ENCODE measurements at regions not wholly inside any gene's neighbourhood (a gene's known extent, or its start where the extent isn't known, plus 50 kb on each side); places are given as distances from the start of the nearest gene placed in this dataset.

DNA sequence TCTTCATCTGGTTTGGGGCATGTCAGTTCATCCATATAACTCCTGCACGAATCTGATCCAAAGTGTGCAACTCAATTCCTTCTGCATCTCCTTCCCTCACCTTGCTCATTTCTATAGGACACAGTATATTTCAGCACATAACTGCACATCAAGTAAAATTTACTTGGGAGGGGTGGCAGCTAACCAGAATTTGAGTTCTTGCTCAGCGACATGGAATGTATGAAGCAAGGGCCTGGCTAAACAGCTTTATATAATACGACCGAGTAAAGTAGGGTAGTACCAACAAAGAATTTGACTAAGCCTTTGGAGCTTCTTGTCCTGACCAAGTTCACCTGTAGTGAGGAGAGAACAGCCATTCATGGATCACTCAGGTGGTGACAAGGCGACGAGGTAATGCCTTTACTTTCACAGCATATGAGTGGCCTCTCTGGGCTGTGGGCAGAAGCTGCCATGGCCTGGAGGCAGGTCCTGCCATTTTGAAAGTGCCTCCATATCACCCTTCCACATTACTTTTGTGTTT is 570.2 kb upstream of the TNP1 start:
- Mint-ChIP-seq H3K4me3 (no peak overlapping the region), H3K4me1 (no peaks in the 10 kb centered on the region), H3K27ac (no peak overlapping the region), H3K27me3 (no peaks in the 10 kb centered on the region), H3K36me3 (ENCODE audit: low read depth) (peaks cover 7% of the 10 kb centered on the region)
- DNase-seq (no peak), ATAC-seq (no peak)
- H3K9me3 ChIP-seq (ENCODE audit: control insufficient read depth, low read length, poor library complexity, severe bottlenecking), result no peaks in the 10 kb centered on the region

DNA sequence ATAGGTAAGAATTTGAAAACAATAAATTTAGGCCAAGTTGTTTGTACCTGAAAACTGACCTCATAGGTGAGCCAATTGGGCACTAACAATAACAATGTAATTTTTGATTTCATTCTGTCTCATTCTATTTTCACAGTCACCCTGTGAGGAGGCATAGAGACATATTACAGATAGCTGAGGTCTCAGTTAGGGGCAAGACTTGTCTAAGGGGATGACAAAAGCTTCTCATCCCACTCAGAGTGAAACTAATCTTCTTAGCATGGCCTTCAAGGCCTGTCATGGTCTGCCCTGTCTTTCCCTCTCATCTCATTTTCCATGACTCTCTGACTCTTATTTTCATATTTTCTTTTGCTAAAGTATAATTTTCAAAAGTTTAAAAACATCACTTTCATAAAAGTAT is 562.0 kb upstream of the TNP1 start:
- no peaks in the 10 kb centered on the region for H3K9me3 ChIP-seq (ENCODE audit: control insufficient read depth, low read length, poor library complexity, severe bottlenecking)
- H3K36me3 Mint-ChIP-seq (ENCODE audit: low read depth), result no peaks in the 10 kb centered on the region
- no peak overlapping the region for H3K4me3 Mint-ChIP-seq
- H3K27ac Mint-ChIP-seq, result no peak overlapping the region
- no peaks in the 10 kb centered on the region for H3K4me1 Mint-ChIP-seq
- H3K27me3 Mint-ChIP-seq, result no peaks in the 10 kb centered on the region
- ATAC-seq (no peak), DNase-seq (no peak)

GRCh38 chr2:217420854-217421253 is 561.0 kb upstream of the TNP1 start:
- no peak for ATAC-seq
- Mint-ChIP-seq H3K4me1 (no peaks in the 10 kb centered on the region), H3K36me3 (ENCODE audit: low read depth) (no peaks in the 10 kb centered on the region), H3K27me3 (no peaks in the 10 kb centered on the region), H3K27ac (no peak overlapping the region), H3K4me3 (no peak overlapping the region)
- no peak for DNase-seq
- no peaks in the 10 kb centered on the region for H3K9me3 ChIP-seq (ENCODE audit: control insufficient read depth, low read length, poor library complexity, severe bottlenecking)

DNA sequence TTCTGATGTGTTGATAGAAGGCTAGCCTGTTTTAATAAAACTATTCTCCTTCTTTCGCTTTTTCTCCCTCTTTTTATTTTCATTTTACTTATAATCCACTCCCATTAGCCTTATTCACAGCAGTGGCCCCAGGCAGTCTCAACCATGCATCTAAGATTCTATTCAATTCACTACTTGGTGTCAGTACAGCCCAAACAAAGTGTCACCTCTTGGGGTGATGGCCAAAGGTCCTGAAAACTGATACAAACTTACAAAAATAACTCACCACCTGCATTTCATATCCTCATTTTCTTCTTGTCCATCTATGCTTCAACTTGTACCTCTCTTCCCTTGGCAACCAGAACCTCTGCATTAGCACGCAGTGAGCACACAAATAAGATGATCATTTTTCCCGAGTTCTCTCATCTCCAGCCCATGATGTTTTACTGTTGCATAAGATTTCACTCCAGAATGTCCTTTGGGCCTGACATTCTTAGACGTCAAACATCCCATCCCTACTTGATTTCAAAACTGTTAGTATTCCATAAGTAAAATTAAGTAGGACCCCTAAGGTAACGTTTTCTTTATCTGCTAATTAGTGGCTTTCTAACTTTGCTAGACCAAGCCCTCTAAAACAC is 559.3 kb upstream of the TNP1 start:
- Mint-ChIP-seq H3K27ac (no peak overlapping the region), H3K27me3 (no peaks in the 10 kb centered on the region), H3K4me1 (no peaks in the 10 kb centered on the region), H3K36me3 (ENCODE audit: low read depth) (no peaks in the 10 kb centered on the region), H3K4me3 (no peak overlapping the region)
- H3K9me3 ChIP-seq (ENCODE audit: control insufficient read depth, low read length, poor library complexity, severe bottlenecking), result no peaks in the 10 kb centered on the region
- no peak for ATAC-seq
- DNase-seq, result no peak

GRCh38 chr2:217418544-217418943 is 558.7 kb upstream of the TNP1 start:
- ATAC-seq, result no peak
- Mint-ChIP-seq H3K27me3 (no peaks in the 10 kb centered on the region), H3K4me3 (no peak overlapping the region), H3K4me1 (no peaks in the 10 kb centered on the region), H3K36me3 (ENCODE audit: low read depth) (no peaks in the 10 kb centered on the region), H3K27ac (no peak overlapping the region)
- no peak for DNase-seq
- no peaks in the 10 kb centered on the region for H3K9me3 ChIP-seq (ENCODE audit: control insufficient read depth, low read length, poor library complexity, severe bottlenecking)

DNA sequence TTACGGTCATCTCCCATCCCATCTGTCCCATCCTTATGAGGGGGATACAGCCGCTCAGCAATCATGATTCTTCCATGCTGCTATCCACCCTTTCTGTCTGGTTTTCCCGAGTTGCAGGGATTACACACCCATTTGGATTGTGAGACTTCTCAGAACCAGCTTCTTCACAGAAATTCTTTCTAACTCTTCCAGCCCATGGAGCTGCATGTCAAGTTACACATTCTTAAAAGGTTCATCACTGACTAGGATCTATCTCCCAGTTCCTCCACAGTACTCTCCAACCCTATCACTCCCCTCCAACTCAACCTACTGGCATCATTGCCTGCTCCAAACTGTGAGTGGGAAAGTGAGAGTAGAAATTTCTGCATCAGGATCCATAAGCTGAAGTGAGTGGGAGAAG is 558.2 kb upstream of the TNP1 start:
- Mint-ChIP-seq H3K4me1 (no peaks in the 10 kb centered on the region), H3K27me3 (no peaks in the 10 kb centered on the region), H3K27ac (no peak overlapping the region), H3K36me3 (ENCODE audit: low read depth) (no peaks in the 10 kb centered on the region), H3K4me3 (no peak overlapping the region)
- H3K9me3 ChIP-seq (ENCODE audit: control insufficient read depth, low read length, poor library complexity, severe bottlenecking), result no peaks in the 10 kb centered on the region
- DNase-seq (no peak), ATAC-seq (no peak)

DNA sequence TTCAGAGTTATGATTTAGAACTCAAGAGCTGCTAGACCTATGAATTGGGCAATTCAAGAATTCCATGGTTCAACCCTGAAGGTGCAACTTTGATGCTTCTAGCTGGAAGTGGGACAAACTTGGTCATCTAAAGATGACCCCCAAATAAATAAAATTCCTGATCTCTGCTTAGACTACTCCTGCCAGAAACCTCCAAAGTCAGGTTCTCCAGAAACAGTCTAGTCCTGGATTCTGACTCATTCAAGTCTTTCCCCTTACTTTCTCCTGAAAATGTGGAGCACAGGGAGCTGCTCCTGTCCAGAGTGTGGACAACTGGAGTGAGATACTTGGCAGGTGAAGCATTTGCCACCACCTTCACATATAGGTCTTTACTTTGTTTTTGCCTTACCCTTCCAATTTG is 557.7 kb upstream of the TNP1 start:
- H3K27ac Mint-ChIP-seq, result no peak overlapping the region
- no peak for ATAC-seq
- H3K27me3 Mint-ChIP-seq, result peaks cover 4% of the 10 kb centered on the region
- no peaks in the 10 kb centered on the region for H3K9me3 ChIP-seq (ENCODE audit: control insufficient read depth, low read length, poor library complexity, severe bottlenecking)
- DNase-seq, result no peak
- no peaks in the 10 kb centered on the region for H3K36me3 Mint-ChIP-seq (ENCODE audit: low read depth)
- H3K4me1 Mint-ChIP-seq, result no peaks in the 10 kb centered on the region
- H3K4me3 Mint-ChIP-seq, result no peak overlapping the region

- ATAC-seq, result no peak
- peaks cover 12% of the 10 kb centered on the region for H3K27me3 Mint-ChIP-seq
- H3K27ac Mint-ChIP-seq, result no peak overlapping the region
- no peaks in the 10 kb centered on the region for H3K9me3 ChIP-seq (ENCODE audit: control insufficient read depth, low read length, poor library complexity, severe bottlenecking)
- DNase-seq, result no peak
- H3K4me3 Mint-ChIP-seq, result no peak overlapping the region
- peaks cover 2% of the 10 kb centered on the region for H3K36me3 Mint-ChIP-seq (ENCODE audit: low read depth)
- H3K4me1 Mint-ChIP-seq, result no peaks in the 10 kb centered on the region
These were observed 555.5 kb upstream of the TNP1 start for GRCh38 chr2:217415316-217415715.

GRCh38 chr2:217414429-217414828 is 554.6 kb upstream of the TNP1 start:
- H3K4me1 Mint-ChIP-seq, result no peaks in the 10 kb centered on the region
- ATAC-seq, result no peak
- DNase-seq, result no peak
- H3K9me3 ChIP-seq (ENCODE audit: control insufficient read depth, low read length, poor library complexity, severe bottlenecking), result no peaks in the 10 kb centered on the region
- no peak overlapping the region for H3K4me3 Mint-ChIP-seq
- H3K36me3 Mint-ChIP-seq (ENCODE audit: low read depth), result peaks cover 2% of the 10 kb centered on the region
- H3K27me3 Mint-ChIP-seq, result peaks cover 12% of the 10 kb centered on the region
- no peak overlapping the region for H3K27ac Mint-ChIP-seq

DNA sequence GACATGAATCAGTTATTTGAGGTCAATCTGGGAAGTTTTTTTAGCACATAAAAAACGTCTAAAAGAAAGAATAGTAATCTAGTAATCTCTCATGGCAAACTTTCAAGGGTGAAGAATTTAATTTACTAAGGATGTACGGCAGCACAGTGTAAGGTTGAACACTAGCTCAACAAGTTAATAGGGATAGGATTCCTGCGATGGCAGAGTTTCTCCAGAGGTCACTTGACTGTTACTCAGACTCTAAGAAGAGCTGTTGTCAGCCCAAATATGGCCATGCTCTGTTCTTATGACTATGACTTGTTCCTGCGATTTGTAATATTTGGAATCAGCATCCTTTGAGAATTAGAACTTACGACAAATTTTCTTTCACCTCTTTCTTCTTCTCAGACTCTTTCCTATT is 553.3 kb upstream of the TNP1 start:
- no peak overlapping the region for H3K4me3 Mint-ChIP-seq
- no peaks in the 10 kb centered on the region for H3K9me3 ChIP-seq (ENCODE audit: control insufficient read depth, low read length, poor library complexity, severe bottlenecking)
- H3K4me1 Mint-ChIP-seq, result no peaks in the 10 kb centered on the region
- DNase-seq (no peak), ATAC-seq (no peak)
- peaks cover 2% of the 10 kb centered on the region for H3K36me3 Mint-ChIP-seq (ENCODE audit: low read depth)
- H3K27ac Mint-ChIP-seq, result no peak overlapping the region
- H3K27me3 Mint-ChIP-seq, result peaks cover 12% of the 10 kb centered on the region

DNA sequence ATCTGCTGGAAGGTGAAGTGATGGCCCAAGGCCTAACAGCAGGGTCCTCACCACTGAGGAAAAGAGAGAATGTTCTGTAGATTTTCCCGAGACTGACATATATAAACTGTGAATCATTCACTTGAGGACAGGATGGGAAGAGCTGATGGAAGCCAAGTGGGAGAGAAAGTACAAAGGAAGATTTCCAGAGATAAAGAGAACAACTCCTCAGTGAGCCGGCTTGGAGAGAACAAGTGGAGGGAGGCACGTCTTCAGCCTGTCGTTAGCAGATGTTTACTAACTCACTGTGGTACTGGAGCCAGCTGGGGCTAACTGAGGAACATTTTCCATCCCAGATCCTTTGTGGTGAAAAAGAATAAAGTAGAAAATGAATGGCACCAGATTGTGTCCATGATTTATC is 552.9 kb upstream of the TNP1 start:
- Mint-ChIP-seq H3K27me3 (peaks cover 12% of the 10 kb centered on the region), H3K4me1 (no peaks in the 10 kb centered on the region), H3K4me3 (no peak overlapping the region), H3K36me3 (ENCODE audit: low read depth) (peaks cover 2% of the 10 kb centered on the region), H3K27ac (no peak overlapping the region)
- DNase-seq, result no peak
- H3K9me3 ChIP-seq (ENCODE audit: control insufficient read depth, low read length, poor library complexity, severe bottlenecking), result no peaks in the 10 kb centered on the region
- no peak for ATAC-seq

- Mint-ChIP-seq H3K36me3 (ENCODE audit: low read depth) (peaks cover 2% of the 10 kb centered on the region), H3K27me3 (peaks cover 12% of the 10 kb centered on the region), H3K4me1 (no peaks in the 10 kb centered on the region), H3K4me3 (no peak overlapping the region), H3K27ac (no peak overlapping the region)
- no peak for ATAC-seq
- no peaks in the 10 kb centered on the region for H3K9me3 ChIP-seq (ENCODE audit: control insufficient read depth, low read length, poor library complexity, severe bottlenecking)
- no peak for DNase-seq
These were observed 552.4 kb upstream of the TNP1 start for GRCh38 chr2:217412277-217412676.

DNA sequence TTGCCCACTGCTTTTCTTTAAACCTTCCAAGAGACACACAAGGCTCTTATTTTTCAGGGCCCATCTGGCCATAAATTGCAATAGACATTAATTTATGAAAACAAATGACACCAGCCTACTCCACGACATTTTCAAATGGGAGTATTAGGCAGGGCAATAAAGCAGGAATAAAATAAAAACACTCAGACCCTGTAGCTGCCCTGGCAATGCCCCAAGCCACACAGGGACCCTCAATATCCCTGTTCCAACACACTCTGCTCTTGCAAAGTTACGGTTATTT is 550.8 kb upstream of the TNP1 start:
- ATAC-seq (no peak), DNase-seq (no peak)
- H3K27me3 Mint-ChIP-seq, result peaks cover 12% of the 10 kb centered on the region
- no peak overlapping the region for H3K27ac Mint-ChIP-seq
- peaks cover 2% of the 10 kb centered on the region for H3K36me3 Mint-ChIP-seq (ENCODE audit: low read depth)
- H3K9me3 ChIP-seq (ENCODE audit: control insufficient read depth, low read length, poor library complexity, severe bottlenecking), result no peaks in the 10 kb centered on the region
- H3K4me3 Mint-ChIP-seq, result no peak overlapping the region
- H3K4me1 Mint-ChIP-seq, result no peaks in the 10 kb centered on the region

DNA sequence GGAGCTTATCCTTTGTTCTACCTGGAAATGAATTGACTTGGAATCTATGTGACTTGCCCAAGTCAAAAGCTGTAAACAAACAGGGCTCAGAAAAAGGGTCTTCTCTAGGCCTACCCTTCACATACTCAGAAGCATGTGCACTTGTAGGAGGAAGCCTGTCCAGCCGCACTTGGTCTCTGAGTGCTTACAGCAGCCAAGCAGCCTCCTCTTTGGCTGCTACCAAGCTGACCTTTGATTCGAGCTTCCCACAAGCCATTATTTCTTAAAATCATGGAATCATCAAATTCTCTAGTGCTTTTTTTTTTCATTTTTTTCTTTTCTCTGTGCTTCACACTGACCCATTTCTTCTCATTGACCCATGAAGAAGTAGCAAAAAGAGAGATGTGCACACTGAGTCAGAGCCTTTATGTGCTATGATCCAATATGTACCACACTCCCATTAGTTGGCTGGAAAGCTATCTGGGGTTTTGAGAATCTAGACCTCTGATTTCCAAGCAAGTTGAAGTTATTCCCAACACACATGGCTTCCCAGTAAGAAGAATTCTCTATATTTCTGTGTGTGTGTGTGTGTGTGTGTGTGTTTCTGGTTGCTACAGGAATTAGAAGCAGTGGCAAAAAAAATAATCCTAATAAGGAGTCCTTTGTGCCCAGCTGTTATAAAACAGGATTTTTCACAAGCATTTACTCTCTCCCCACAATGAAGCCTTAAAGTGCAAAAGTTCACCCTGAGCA is 550.3 kb upstream of the TNP1 start:
- no peaks in the 10 kb centered on the region for H3K9me3 ChIP-seq (ENCODE audit: control insufficient read depth, low read length, poor library complexity, severe bottlenecking)
- H3K27ac Mint-ChIP-seq, result no peak overlapping the region
- H3K27me3 Mint-ChIP-seq, result peaks cover 12% of the 10 kb centered on the region
- peaks cover 2% of the 10 kb centered on the region for H3K36me3 Mint-ChIP-seq (ENCODE audit: low read depth)
- H3K4me3 Mint-ChIP-seq, result no peak overlapping the region
- DNase-seq, result no peak
- no peaks in the 10 kb centered on the region for H3K4me1 Mint-ChIP-seq
- no peak for ATAC-seq
